Uterus (tissue), 2 donors: ENCODE measurements at regions not wholly inside any gene's neighbourhood (a gene's known extent, or its start where the extent isn't known, plus 50 kb on each side); places are given as distances from the start of the nearest gene placed in this dataset.

Source experiments
- POLR2A ChIP-seq, 2 donors: fragments of 450-650 bp; IDR thresholded peaks; one replicate each; pipeline ENCODE4 v1.6.1; 2016; ENCODE audit warnings: antibody characterized with exemption in 2 of 2, mild to moderate bottlenecking in 1 of 2, moderate library complexity in 1 of 2
- TF ChIP-seq, protein P1 (sequence below), 4 experiments: fragments of 200-600 bp in 2 of 4; fragments of 450-650 bp in 2 of 4; sonication (generic) in 2 of 4; IDR thresholded peaks; one replicate each; pipeline ENCODE4 v1.5.1; 2016 to 2019; ENCODE audit warnings: antibody characterized with exemption in 4 of 4, mild to moderate bottlenecking in 2 of 4, moderate library complexity in 1 of 4

DNA sequence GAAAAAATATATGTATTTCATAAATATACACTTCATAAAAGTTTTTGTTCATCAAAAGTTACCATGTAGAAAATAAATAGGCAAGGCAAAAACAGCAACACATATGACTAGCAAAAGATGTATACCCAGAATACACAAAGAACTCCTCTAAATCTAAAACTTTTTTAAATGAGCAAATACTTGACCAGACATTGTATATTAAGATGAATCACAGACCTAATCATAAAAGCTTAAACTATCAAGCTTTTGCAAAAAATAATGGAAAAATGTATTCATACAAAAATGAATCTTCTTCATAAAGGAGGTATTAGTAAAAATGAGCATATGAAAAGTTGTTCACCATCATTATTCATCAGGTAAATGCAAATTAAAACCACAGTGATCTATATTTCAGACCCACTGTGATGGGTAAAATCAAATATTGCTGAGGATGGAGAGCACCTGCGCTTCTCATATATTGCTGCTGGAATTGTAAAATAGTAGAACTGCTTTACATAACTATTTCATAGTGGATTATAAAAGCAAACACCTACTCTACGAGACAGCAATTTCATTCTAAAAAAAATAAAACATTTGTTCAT lies 78.3 kb upstream of the RGS1 start:
- TF ChIP-seq, protein P1, sequence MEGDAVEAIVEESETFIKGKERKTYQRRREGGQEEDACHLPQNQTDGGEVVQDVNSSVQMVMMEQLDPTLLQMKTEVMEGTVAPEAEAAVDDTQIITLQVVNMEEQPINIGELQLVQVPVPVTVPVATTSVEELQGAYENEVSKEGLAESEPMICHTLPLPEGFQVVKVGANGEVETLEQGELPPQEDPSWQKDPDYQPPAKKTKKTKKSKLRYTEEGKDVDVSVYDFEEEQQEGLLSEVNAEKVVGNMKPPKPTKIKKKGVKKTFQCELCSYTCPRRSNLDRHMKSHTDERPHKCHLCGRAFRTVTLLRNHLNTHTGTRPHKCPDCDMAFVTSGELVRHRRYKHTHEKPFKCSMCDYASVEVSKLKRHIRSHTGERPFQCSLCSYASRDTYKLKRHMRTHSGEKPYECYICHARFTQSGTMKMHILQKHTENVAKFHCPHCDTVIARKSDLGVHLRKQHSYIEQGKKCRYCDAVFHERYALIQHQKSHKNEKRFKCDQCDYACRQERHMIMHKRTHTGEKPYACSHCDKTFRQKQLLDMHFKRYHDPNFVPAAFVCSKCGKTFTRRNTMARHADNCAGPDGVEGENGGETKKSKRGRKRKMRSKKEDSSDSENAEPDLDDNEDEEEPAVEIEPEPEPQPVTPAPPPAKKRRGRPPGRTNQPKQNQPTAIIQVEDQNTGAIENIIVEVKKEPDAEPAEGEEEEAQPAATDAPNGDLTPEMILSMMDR (IDR thresholded peaks at IDR 0.05): no peak
- no peak for TF ChIP-seq POLR2A (IDR thresholded peaks at IDR 0.05)
